GM12892 (cell line): ENCODE measurements at regions not wholly inside any gene's neighbourhood (a gene's known extent, or its start where the extent isn't known, plus 50 kb on each side); places are given as distances from the start of the nearest gene placed in this dataset.

Experiments
- POLR2A ChIP-seq: IDR thresholded peaks from 2 replicates; pipeline ENCODE4 v1.6.1; 2011; ENCODE audit warnings: low read depth, low read length, control low read depth
- POLR2AphosphoS5 ChIP-seq: IDR thresholded peaks from 2 replicates; pipeline ENCODE4 v1.6.1; 2011; ENCODE audit warnings: low read depth, low read length, control low read depth
- TAF1 ChIP-seq: IDR thresholded peaks from 2 replicates; pipeline ENCODE4 v1.6.1; 2011; ENCODE audit warnings: low read depth, mild to moderate bottlenecking, control low read depth, low read length, borderline replicate concordance

GRCh38 chr9:118595719-118596305 lies 773.4 kb downstream of the BRINP1 start:
- TF ChIP-seq TAF1, result no peak
- no peak for TF ChIP-seq POLR2A
- TF ChIP-seq POLR2AphosphoS5, result no peak
